HG03558 (cell line): ENCODE measurements at regions not wholly inside any gene's neighbourhood (a gene's known extent, or its start where the extent isn't known, plus 50 kb on each side); places are given as distances from the start of the nearest gene placed in this dataset.

Source experiments
- ATAC-seq: cut with Tn5 transposase; IDR thresholded peaks from one replicate; pipeline ENCODE4 v1.9.1; 2021; ENCODE audit warnings: moderate number of reproducible peaks; ENCODE audit not compliant: unreplicated experiment; ENCODE audit errors: extremely low read depth

DNA sequence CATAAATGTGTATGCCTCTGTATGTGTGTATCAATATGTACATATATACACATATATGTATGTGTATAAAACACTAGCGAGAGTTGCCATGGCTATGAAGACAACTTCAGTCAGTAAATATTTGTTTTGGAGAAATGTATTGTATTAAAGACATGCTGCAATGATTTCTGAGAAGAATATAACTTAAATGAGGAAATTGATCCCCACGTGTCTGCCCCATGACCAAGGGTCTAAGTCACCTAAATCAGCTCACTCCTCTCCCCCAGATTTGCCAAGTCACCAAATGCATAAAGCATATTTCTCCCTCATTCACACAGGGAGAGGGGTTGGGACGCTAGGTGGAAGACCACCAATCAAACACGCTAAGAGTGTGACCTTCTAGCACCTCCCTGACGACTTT is 58.3 kb upstream of the LYST start:
- no peak for ATAC-seq

DNA sequence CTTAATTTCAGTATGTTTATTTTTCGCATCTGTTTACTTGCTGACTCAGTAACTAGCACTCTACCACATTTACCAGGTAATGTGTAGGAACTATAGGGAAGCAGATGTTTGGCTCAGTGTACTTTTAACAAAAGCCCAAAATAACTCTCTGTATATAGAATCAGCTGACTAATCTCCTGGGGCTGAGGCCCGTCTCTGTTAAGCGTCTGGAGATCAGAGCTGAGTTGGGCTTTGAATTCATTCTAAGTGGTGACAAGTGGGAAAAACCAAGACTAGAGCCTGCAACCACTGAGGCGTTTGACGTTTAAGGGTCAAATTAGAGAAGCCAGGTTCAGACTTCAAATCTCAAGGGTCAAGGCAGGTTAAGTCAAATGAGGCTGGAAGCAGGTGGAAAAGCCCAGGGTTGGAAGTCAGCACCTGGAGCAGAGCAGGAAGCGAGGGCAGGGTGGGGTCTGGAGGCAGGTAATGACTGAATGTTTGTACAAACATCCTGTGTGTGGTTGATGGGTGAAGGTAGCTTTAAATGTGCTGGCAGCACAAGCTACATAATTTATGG is 56.8 kb upstream of the LYST start:
- no peak for ATAC-seq

DNA sequence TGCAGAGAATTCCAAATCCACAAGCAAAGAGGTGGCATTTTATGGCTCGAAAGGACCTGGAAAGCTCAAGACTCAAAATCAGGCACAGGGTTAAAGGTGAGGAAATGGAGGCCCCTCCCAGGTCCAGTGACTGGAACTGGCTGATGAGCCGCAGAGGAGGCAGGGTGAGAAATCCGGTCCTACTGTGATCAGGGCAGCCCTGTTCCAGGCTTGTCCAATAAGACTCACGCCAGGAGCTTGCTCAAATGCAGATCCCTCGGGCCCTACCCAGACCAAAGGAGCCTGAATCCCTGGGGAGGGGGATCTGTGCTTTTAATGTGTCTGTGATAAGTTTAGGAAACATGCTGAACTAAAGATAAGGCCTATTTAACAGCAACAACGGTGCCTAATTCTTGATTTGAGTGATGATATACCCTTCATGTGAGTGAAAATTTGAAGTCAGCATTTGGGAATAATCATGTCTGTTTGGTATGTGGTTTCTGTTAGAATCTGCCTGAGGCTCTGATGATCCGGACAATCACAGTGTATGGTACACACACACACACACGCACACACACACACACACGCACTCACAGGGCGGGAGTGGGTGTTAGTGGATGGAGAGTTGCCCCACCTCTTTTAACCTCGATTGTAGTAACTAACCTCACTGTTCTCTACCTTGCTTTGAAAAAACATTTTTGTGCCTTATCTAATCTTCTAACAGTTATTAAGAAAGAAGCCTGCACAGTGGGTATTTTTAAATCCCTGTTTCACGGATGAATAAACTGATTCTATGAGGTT is 54.1 kb upstream of the LYST start:
- ATAC-seq, result no peak

DNA sequence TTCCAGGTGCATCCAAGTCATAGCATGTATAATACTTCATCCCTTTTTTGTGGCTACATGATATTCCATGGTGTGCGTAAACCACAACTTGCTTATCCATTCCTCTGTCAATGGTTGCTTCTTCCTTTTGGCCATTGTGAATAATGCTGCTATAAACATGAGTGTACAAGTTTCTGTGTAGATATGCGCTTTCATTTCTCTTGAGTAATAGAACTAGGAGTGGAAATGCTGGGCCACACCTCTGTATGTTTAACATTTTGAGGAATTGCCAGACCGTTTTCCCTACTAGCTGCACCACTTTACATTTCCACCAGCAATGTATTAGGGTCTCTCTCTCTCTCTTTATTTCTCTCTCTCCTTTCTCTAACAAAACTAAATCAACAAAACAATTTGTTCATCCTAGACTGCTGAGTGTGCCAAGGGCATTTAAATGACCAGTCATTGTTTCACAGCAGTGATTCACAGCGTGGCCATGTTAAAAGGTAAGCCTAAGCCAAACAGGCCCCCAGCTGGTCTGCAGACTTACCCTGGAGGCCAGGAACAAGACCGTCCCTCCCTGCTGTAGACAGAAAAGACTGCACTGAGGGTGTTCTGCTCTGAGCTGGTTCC is 53.2 kb upstream of the LYST start:
- no peak for ATAC-seq

GRCh38 chr1:235919127-235919832 is 52.6 kb upstream of the LYST start:
- ATAC-seq, result no peak

DNA sequence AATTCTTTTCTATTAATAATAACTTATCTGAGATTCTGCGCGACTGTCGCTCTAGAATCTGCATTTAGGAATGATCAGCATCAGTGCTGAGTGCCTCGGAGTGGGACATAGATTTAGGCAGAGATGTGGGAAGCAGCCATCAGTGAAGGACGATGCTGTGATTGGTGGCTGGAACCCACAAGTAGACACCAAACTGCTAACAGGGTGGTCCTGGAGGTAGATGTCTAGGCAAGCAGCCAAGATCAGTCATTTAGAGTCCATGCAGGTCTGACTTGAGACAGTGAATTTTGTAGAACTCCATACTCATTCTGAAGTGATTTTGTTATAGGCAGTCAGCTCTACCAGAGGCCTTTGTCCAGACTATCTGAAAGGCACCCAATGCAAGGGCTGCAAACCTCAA is 51.8 kb upstream of the LYST start:
- no peak for ATAC-seq

GRCh38 chr1:235918032-235918431 is 51.3 kb upstream of the LYST start:
- no peak for ATAC-seq

DNA sequence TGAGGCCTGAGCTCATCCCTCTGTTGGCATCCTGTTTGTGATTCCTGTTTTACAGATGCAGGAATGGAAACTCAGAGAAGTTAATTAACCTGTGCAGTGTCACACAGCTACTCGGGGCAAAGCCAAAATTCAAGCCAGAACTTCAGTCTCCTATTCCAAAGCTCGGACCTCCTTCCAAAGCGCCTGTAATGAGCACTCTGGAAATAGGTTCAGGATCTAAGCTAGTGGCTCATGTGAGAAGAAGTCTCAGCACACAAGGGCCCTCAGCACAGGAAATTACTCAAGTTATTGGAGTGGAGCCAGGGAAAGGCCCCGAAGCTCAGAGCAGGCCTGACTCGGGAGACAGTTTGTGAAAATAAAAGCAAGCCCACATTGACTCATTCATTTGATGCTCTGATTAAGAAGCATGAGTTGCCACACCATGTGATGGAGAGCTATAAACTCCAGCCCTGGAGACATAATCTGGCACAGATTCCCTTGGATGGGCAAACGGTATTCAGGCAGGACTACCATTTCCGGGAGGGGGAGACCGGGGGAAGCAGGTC is 50.6 kb upstream of the LYST start:
- ATAC-seq, result peak; percentile 92
